DMS53 (cell line): ENCODE measurements at regions not wholly inside any gene's neighbourhood (a gene's known extent, or its start where the extent isn't known, plus 50 kb on each side); places are given as distances from the start of the nearest gene placed in this dataset.
A peak's percentile ranks its signal among the peaks of the same experiment; 100 is the strongest.
"Not testable (repeated sequence)": the region's sequence is repeated elsewhere in the genome, so short reads cannot be mapped to it uniquely, and the experiment has no call there.

Source experiments
- DNase-seq: peaks from one replicate; lab custom pipeline; 2025; lab: John Stamatoyannopoulos, UW

DNA sequence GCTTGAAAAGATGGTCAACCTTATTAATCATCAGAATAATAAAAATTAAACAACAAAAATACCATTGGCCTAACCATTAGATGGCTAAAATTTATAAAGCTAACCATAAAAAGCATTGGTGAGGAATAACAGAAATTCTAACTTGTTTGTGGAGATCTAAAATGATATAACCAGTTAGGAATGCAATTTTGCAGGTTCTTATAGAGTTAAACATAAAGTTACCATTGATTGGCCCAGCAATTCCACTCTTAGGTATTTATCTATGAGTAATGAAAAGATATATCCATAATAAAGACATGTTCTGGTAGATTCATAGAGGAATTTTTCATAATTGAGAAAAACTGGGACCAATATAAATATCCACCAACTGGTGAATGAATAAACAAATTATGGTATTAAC is 1098.6 kb downstream of the FSCB start:
- no peak for DNase-seq

DNA sequence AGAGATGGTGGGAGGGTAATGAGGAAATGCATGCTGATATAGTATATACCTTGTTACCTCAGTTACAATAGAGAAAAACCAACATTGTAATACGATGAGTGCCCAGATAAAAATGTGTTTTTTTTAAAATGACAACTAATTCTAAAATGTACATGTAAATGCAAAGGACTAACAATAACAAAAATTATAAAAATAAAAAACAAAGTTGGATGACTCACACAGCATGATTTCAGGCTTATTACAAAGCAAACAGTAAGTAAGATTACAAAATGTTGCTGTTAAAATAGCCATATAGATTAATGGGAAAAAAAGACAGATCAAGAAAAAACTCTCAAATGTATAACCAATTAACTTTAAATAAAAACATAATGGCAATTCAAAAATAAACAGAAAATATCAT is 1099.4 kb downstream of the FSCB start:
- no peak for DNase-seq

DNA sequence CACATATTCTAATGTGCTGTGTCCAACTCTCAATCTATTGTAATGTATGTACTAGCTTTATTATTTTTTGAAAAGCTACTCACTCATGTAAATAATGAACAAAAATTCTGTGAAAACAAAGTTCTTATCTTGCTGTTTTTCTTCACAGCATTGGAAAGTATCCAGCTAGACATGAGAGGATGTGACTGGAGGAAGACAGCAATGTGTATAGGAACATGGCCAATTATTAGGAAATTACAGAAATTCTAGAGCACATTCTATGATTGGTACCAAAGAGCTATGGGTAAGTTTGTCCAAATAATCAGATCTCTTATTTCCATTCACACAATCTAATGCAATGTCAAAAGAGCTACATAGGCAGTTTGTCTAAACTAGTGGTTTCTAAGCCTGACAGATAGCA is 1100.2 kb downstream of the FSCB start:
- DNase-seq: no peak

DNA sequence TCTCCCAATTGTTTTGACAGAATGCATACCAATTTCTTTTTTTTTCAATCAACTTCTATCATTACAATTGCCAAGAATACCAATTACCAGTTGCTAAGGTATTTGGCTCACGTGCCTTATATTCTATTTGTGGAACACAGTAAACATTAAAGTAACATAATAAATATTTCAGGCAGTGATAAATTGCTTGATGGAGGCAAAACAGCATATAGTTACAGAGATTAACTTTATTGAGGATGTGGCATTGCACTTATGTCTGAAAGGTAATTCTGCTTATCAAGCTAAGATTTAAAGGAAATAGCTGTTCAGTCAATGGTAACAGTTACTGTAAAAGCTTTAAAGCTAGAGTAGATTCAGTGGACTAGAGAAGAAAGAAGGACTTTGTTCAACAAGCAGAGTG is 1107.8 kb downstream of the FSCB start:
- DNase-seq: no peak

DNA sequence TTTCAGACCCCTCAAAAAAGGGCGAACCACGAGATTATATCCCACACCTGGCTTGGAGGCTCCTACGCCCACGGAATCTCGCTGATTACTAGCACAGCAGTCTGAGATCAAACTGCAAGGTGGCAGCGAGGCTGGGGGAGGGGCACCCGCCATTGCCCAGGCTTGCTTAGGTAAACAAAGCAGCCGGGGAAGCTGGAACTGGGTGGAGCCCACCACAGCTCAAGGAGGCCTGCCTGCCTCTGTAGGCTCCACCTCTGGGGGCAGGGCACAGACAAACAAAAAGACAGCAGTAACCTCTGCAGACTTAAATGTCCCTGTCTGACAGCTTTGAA is 1136.6 kb downstream of the FSCB start:
- DNase-seq: not testable (repeated sequence)

DNA sequence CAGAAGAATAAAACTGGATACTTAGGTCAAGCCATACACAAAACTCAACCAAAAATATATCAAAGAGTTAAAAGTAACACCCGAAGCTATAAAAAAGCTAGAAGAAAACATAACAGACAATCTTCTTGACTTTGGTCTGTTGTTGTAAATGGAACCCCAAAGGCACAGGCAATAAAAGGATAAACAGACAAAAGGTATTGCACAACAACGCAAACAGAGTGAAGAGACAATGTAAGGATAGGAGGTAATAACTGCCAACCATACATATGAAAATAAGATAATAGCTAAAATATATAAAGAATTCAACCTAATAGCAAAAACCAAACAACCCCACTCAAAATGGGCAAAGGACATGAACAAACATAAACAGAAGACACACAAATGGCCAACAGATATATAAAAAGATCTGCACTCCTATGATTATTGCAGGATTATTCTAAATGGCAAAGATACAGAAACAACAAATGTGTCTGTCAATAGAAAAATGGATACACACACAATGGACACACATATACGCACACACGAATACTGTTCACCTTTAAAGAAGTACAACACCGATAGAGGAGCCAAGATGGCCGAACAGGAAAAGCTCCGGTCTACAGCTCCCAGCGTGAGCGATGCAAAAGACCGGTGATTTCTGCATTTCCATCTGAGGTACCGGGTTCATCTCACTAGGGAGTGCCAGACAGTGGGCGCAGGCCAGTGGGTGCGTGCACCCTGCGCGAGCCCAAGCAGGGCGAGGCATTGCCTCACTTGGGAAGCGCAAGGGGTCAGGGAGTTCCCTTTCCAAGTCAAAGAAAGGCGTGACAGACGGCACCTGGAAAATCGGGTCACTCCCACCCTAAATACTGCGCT is 1137.1 kb downstream of the FSCB start:
- DNase-seq: peak; percentile 76

DNA sequence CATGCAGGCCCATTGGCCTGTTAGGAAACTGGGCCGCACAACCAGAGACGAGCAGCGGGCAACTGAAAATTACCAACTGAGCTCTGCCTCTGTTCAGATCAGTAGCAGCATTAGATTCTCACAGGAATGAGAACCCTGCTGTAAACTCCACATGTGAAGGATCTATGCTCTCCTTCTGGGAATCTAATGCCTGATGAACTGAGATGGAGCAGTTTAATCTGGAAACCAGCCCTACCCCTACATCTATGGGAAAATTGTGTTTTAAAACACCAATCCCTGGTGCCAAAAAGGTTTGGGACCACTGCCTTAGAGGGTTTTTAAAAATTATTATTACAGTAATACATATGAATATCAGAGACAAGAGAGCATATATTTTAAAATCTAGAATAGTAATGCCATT is 1144.5 kb downstream of the FSCB start:
- no peak for DNase-seq

DNA sequence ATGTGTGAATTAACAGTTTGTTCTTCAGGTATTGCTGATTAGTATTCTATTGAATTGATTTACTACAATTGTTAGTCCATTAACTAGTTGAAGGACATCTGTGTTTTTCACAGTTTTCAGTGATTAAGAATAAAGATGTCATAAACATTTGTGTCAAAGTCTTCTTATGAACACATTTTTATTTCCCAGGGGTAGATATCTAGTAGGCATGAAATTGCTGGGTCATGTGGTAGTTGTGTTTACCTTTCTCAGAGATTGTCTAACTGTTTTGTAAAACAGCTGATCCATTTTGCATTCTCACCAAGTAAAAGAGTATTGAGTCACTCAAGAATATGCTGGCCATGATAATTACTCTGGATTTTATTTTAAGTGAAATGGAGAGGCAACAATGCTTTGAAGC is 1145.3 kb downstream of the FSCB start:
- no peak for DNase-seq

DNA sequence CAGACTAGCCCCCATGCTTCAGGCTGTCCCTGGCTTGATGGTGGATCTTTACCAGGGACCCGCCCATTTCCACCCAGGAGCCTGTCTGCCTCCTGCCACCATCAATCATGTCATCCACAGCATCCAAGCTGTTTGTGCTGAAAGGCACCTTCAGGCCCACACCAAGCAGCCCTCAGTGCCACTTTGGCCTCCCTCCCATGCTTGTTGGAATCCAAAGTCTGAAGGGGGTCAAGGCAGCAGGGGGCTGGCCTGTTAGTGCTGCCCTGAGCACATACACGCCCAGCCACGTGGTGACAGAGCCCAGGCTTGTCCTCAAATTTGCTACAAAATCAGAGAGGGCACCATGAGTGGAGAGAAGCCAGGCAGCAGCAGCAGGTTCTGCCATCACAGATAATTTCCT is 1146.8 kb downstream of the FSCB start:
- no peak for DNase-seq

DNA sequence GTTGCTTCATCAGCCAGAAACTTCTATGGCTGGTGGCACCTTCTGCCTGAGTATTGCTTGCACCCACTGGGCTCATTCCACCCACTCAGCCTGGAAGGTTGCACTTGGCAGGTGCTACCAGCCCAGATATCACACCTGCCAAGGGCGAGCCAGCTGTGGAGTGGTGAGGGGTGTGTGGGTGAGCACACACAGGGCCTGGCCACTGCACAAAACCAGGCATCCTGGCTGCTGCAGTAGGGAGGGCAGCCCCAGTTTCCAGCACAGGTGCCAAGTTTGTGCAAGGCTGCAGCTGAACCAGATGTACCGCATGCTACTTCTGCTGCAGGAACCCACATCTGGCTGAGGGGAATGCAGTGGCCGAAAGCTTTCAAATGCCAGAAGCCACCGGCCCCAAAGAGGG is 1147.8 kb downstream of the FSCB start:
- peak; percentile 26 for DNase-seq

DNA sequence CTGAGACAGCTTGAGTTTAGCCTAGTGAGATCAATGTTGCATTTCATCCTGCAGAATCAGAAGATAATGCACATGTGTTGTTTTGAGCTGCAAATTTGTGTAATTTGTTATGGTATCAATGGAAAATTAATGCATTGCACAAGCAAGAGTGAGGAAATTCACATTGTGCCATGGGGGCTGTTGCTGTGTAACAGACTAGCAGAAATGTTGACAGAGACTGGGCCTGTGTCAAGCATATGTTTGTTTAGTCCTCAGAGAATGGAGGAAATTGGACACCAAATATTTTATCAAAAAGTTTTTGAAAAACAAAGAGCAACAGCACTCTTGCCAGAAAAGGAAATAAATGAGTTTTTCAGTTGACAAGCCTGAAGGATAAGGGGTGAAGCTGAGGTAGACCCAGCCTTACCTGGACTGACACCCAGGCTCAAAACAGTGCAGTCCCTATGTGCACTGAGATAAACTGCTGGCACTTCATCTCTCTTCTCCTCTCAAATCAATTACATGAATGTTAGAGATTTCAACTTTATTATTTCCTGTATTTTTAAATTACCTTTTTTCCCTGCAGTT is 1150.0 kb downstream of the FSCB start:
- DNase-seq: peak; percentile 24

DNA sequence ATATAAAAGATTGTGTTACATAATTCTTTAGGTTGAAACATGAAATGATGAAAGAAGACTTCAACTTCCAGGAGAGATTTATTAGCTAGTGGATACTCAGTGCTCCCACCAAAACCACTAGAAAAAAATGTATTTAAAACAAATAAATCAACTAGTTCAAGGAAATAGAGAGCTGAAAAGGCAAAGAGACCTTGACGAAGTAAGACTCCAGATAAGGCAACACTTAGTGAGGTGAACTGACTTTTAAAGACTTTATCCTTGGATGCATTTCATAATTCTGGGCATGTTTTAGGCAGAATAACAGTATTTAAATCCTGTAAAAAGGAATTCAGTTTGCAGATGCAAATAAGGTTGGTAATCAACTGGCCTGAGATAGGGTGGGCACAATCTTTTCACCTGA is 1150.7 kb downstream of the FSCB start:
- no peak for DNase-seq

DNA sequence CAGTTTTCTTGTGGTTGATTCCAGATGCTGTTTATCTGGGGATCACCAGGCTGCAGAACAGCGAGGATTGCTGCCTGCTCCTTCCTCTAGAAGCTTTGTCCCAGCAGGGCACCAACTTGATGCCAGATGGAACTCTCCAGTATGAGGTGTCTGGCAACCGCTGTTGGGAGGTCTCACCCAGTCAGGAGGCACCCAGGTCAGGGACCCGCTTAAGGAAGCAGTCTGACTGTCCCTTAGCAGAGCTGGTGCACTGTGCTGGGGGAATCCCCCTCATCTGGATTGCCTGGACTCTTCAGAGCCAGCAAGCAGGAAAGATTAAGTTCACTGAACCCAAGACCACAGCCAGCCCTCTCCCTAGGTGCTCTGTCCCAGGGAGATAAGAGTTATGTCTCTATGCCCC is 1165.2 kb downstream of the FSCB start:
- DNase-seq: no peak

DNA sequence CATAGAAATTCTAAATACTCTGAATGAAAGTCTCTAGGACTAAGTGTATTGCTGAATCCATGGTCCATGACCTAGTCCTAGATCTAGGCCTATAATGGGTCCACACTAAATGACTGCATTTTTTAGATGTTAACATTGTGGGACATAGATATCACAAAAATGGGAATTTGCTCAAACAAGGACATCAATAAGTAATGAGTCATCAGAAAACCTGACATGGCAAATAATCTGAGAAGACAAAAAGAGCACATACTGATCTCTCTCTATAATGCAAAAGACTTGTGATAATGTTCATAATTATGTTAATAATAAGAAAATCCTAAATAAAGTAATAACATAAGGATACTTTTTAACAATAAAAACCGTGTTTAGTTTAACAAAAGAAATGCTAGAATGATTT is 1168.4 kb downstream of the FSCB start:
- no peak for DNase-seq

DNA sequence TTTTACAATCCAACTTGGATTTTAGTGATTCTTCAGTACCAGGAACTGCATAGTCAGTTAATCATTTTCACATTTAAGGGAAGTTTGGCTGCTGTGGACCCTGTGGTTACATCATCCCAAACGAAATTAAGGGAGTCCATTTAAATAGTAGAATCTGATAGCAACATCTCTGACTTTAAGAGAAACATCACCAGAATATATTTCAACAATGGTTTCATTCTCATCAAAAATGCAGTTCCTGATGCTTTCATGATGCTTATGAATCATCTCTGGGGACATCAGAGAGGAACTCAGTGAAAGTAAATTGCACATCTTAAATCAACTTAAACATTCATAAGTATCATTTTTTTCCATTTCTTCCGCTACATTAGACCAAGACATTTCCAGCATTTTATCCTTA is 1170.7 kb downstream of the FSCB start:
- no peak for DNase-seq

DNA sequence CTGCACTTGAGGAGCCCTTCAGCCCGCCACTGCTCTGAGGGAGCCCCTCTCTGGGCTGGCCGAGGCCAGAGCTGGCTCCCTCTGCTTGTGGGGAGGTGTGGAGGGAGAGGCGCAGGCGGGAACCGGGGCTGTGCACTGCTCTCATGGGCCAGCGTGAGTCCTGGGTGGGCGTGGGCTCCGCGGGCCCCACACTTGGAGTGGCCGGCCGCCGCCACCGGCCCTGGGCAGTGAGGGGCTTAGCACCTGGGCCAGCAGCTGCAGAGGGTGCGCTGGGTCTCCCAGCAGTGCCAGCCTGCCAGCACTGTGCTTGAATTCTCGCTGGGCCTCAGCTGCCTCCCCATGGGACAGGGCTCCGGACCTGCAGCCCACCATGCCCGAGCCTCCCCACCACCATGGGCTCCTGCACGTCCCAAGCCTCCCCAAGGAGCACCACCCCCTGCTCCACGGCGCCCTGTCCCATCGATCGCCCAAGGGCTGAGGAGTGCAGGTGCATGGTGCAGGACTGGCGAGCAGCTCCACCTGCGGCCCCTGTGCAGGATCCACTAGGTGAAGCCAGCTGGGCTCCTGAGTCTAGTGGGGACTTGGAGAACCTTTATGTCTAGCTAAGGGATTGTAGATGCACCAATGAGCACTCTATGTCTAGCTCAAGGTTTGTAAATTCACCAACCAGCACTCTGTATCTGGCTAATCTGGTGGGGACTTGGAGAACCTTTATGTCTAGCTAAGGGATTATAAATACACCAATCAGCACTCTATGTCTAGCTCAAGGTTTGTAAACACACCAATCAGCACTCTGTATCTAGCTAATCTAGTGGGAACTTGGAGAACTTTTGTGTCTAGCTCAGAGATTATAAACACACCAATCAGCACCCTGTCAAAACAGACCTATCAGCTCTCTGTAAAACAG is 1180.3 kb downstream of the FSCB start:
- DNase-seq: not testable (repeated sequence)

DNA sequence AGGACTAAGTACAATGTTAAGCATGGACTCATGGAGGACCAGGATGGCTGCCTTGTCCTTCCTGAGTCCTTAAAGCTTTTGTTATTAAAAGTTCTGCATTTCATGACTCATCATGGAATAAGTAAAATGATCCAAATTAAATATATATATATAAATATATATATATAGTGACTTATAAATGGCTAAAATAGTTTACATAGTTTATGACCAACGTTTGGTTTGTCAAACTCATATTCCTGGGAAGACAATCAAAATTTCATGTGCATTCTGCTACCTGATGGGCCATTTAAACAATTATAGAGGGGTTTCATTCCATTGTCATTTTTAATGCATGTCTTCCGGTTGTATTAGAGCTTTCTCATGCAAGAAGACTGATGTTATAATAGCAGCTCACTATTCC is 1190.7 kb downstream of the FSCB start:
- DNase-seq: no peak

DNA sequence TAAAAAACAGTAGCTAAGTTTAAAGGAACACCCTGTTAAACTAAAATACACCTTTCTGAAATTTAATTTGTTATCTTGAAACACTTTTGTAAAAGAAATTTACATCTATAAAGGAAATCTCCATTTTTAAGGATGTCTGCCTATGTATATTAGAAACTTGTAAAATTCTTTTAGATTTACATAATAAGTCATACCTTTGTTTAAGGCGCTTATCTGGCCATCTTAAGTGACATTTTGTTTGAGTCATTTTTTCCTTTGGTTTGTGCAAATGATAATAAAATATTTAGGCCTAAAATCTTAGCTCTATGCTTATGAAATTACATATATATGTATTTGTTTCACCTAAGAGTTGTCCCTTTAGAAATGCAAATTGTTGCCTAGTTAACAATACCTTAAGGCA is 1193.4 kb downstream of the FSCB start:
- DNase-seq: no peak

DNA sequence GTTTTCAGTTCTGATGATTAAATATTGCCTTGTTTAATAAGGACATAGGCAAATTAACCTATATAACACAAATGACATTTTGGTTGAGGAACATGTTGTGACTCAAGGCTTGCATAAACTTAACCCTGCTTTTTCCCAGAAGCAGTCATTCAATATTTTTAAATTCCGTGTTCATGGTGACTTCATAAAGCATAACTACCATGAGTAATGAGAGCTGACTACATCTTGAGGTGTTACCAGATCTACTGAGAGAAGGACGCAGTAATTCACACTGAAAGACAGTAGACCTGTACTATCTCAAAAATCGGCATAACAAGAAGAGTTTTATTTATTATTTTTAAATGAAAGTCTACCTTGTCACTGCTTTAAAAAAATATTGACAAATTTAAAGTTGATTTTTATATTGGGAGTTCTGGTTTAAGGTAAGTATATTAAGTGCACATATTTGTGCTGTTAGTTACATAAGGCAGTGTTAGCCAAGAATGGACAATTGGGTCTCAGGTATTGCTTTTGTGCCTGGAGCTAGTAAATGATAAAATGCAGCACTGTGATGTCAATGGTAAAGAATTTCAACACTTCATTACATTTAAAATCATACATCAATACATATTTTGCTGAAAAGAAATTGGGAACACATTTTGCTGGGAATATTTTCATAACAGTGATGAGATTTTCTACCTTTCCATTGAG is 1198.5 kb downstream of the FSCB start:
- DNase-seq: no peak

DNA sequence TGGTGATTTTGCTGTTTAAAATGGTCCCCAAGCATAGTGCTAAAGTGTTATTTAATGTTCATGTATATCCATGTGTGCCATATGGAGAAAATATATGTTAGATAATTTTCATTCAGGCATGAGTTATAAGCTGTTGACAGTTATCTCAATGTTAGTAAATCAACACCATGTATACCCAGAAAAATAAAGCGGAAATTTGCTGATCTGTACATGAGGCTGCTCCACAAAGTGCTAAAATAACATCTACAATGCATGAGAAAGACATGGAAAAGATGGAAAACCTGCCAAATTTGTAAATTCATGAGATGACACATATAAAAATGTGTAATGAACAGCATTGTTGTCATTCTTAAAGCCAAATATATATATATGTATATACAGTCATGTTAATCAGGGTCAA is 1199.2 kb downstream of the FSCB start:
- no peak for DNase-seq

DNA sequence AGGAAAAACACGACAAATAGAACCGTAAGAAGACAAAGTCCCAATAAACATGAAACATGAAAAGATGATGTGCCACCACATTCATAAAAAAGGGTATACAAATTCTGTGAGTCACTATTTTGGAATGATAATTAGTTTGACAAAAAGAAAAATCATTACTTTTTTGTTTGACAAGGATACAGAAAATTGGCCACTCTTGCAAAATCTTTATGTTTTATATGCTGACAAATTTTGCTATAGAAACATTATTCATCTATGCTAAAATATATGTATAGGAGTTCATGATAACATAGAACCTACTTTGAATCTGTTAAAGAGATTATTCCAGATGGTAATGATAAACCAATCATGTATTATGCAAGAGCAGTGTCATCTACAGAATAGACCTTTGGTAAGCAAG is 1201.0 kb downstream of the FSCB start:
- no peak for DNase-seq

DNA sequence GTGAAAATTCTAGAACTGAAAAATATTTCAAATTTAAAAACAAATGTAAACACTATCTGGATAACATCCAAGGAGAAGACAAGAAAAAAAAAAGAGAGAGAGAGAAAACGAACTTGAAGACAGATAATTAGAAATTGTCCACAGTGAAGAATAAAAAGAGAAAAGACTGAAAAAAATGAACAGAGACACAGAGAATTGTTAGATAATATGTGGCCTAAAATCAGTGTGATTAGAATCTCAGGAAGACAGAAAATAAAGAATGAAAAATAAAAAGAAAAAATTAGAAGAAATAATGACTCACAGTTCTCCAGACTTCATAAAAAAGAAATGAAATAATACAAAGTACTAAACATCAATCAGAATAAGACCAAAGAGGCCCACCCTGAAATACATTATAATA is 1209.3 kb downstream of the FSCB start:
- no peak for DNase-seq
